IPS DF 6.9 (cell line): ENCODE measurements at regions not wholly inside any gene's neighbourhood (a gene's known extent, or its start where the extent isn't known, plus 50 kb on each side); places are given as distances from the start of the nearest gene placed in this dataset.

Experiments
- DNase-seq: peaks from one replicate; pipeline ENCODE4 v3.0.0-alpha.2; 2013; ENCODE audit warnings: low read depth, low spot score
- H3K27ac ChIP-seq: one replicate; pipeline ENCODE4 v1.5.1; 2013; ENCODE audit warnings: low read length, control low read depth
- H3K27me3 ChIP-seq: 2 replicates; pipeline ENCODE4 v1.6.1; 2013; ENCODE audit warnings: mild to moderate bottlenecking, low read length; ENCODE audit not compliant: control insufficient read depth, insufficient read depth
- H3K36me3 ChIP-seq: 2 replicates; pipeline ENCODE4 v1.6.1; 2013; ENCODE audit warnings: low read length; ENCODE audit not compliant: control insufficient read depth, insufficient read depth
- H3K4me1 ChIP-seq: 2 replicates; pipeline ENCODE4 v1.6.1; 2013; ENCODE audit warnings: low read length; ENCODE audit not compliant: control insufficient read depth, insufficient read depth
- H3K4me3 ChIP-seq: 2 replicates; pipeline ENCODE4 v1.5.1; 2013; ENCODE audit warnings: mild to moderate bottlenecking, low read length
- H3K9me3 ChIP-seq: 2 replicates; pipeline ENCODE4 v1.6.1; 2013; ENCODE audit warnings: low read length, inconsistent platforms; ENCODE audit not compliant: control insufficient read depth, insufficient read depth
- WGBS: extraction: QIAGEN DNeasy Blood & Tissue Kit; methylation state at CpG from one replicate; pipeline ENCODE4 v1.1.7; 2013; ENCODE audit warnings: mixed read lengths, missing lambda C conversion rate; ENCODE audit not compliant: insufficient read length, insufficient coverage; 5-methylcytosine and 5-hydroxymethylcytosine counted together

DNA sequence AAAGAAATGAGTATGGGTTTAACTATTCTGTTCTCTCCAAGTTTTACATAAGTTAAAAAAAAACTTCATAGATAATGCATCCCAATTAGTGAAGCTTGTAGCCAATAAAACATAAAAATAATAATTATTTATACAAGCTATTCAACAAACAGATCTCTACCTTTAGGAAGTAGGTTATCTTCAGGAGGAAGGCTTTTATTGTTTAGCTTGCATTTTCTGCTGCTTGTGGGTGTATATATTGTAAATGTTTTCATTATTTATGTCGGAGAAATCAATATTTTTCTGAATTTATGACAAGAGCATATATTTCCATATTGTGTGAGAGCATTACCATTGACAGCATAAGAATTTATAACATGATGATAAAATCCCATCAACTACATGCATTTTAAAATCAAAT, 208.3 kb downstream of the TRAM1L1 start:
- Histone ChIP-seq H3K9me3 (no peaks in the 10 kb centered on the region), H3K27me3 (no peaks in the 10 kb centered on the region), H3K4me1 (no peaks in the 10 kb centered on the region), H3K36me3 (no peaks in the 10 kb centered on the region), H3K27ac (no peak overlapping the region), H3K4me3 (no peak overlapping the region)
- WGBS: no CpG with 5 or more reads among the region's 1 CpG
- DNase-seq: no peak

GRCh38 chr4:116872941-116873340, 212.4 kb downstream of the TRAM1L1 start:
- Histone ChIP-seq H3K27me3 (no peaks in the 10 kb centered on the region), H3K4me1 (no peaks in the 10 kb centered on the region), H3K9me3 (no peaks in the 10 kb centered on the region), H3K27ac (no peak overlapping the region), H3K4me3 (no peak overlapping the region), H3K36me3 (no peaks in the 10 kb centered on the region)
- no CpG with 5 or more reads among the region's 1 CpG for WGBS
- DNase-seq: no peak

DNA sequence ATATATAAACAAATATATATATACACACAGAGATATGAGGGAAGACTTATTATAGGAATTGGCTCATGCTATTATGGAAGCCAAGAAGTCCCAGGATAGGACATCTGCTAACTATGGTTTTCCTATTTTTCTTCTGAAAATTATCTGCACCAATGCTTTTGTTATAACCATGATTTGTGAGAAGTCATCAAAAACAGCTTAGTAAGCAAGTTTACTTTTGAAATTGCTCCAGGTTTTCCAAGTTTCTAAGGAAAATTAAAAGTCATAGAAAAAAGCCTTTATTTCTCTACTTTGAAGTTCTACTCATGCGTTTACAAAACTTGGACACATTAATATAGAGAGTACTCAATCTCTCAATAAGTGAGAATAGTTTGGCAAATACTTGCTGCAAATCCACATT, 213.1 kb downstream of the TRAM1L1 start:
- Histone ChIP-seq H3K4me3 (no peak overlapping the region), H3K27ac (no peak overlapping the region), H3K4me1 (no peaks in the 10 kb centered on the region), H3K9me3 (no peaks in the 10 kb centered on the region), H3K27me3 (no peaks in the 10 kb centered on the region), H3K36me3 (no peaks in the 10 kb centered on the region)
- no peak for DNase-seq
- no CpG with 5 or more reads among the region's 1 CpG for WGBS

- Histone ChIP-seq H3K4me1 (no peaks in the 10 kb centered on the region), H3K9me3 (no peaks in the 10 kb centered on the region), H3K27ac (no peak overlapping the region), H3K4me3 (no peak overlapping the region), H3K27me3 (no peaks in the 10 kb centered on the region), H3K36me3 (no peaks in the 10 kb centered on the region)
- DNase-seq: no peak
- no CpG with 5 or more reads among the region's 3 CpGs for WGBS
These were observed 214.7 kb downstream of the TRAM1L1 start for GRCh38 chr4:116870686-116871085.

GRCh38 chr4:116866106-116866505, 219.3 kb downstream of the TRAM1L1 start:
- no CpG with 5 or more reads among the region's 2 CpGs for whole genome bisulfite sequencing
- H3K27ac ChIP-seq: no peak overlapping the region
- no peaks in the 10 kb centered on the region for H3K36me3 ChIP-seq
- no peak overlapping the region for H3K4me3 ChIP-seq
- H3K4me1 ChIP-seq: no peaks in the 10 kb centered on the region
- H3K27me3 ChIP-seq: no peaks in the 10 kb centered on the region
- H3K9me3 ChIP-seq: no peaks in the 10 kb centered on the region
- no peak for DNase-seq

DNA sequence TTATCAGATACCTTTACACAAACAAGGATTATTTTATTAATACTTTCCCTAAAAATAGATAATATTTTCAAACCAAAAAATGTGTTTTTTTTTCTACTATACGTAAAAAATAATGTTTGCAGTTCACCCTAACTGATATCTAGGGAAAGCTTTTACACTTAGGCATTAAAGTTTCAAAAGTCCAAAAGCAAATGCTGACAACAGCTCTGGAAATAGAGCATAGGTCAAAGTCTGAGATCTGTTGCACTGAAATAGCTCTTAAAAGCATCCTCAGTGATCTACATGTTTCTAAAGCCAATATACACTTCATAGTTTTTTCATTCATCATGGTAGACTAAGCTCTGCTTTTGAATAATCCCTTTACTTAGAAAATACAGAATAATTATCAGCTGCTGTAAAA, 222.8 kb downstream of the TRAM1L1 start:
- Histone ChIP-seq H3K27me3 (no peaks in the 10 kb centered on the region), H3K9me3 (no peaks in the 10 kb centered on the region), H3K4me1 (no peaks in the 10 kb centered on the region), H3K27ac (no peak overlapping the region), H3K4me3 (no peak overlapping the region), H3K36me3 (no peaks in the 10 kb centered on the region)
- WGBS: no CpG with 5 or more reads among the region's 1 CpG
- no peak for DNase-seq

- Histone ChIP-seq H3K36me3 (no peaks in the 10 kb centered on the region), H3K4me3 (no peak overlapping the region), H3K27me3 (no peaks in the 10 kb centered on the region), H3K9me3 (no peaks in the 10 kb centered on the region), H3K27ac (no peak overlapping the region), H3K4me1 (no peaks in the 10 kb centered on the region)
- no CpG with 5 or more reads among the region's 1 CpG for whole genome bisulfite sequencing
- no peak for DNase-seq
These were observed 224.5 kb downstream of the TRAM1L1 start for GRCh38 chr4:116860891-116861290.

DNA sequence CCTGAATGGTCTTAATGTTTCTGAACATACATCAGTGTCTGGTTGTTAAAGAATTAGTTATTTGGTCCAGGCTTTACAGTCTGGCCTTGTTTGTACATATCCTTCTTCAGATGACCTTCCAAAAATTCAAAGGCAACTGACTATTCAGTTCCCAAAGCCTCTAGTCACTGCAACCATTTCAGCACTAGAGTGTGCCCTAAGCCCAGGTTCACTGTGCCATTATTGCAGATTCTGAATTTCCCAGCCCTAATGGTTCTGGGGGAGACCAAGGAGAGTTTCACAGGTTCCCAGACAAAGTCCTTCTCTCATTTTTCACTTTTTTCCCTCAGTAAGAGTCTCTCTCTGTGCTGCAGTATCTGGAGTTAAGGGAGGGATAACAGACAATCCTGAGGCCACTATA, 235.8 kb downstream of the TRAM1L1 start:
- H3K36me3 ChIP-seq: no peaks in the 10 kb centered on the region
- no peak overlapping the region for H3K27ac ChIP-seq
- no peaks in the 10 kb centered on the region for H3K9me3 ChIP-seq
- H3K4me3 ChIP-seq: no peak overlapping the region
- no peaks in the 10 kb centered on the region for H3K27me3 ChIP-seq
- H3K4me1 ChIP-seq: no peaks in the 10 kb centered on the region
- DNase-seq: no peak

DNA sequence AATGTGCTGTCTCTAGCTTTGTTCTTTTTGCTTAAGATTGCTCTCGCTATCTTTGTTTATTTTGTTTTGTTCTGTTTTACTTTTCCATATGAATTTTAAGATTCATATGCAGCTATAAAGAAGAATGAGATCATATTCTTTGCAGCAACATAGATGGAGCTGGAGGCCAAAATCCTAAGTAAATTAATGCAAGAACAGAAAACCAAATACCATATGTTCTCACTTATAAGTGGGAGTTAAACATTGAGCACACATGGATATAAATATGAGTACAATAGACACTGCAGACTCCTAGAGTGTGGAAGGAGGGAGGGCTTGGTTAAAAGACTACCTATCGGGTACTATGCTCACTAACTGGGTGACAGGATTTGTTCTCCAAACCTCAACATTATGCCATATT, 237.8 kb downstream of the TRAM1L1 start:
- Histone ChIP-seq H3K27ac (no peak overlapping the region), H3K4me1 (no peaks in the 10 kb centered on the region), H3K4me3 (no peak overlapping the region), H3K9me3 (no peaks in the 10 kb centered on the region), H3K27me3 (no peaks in the 10 kb centered on the region), H3K36me3 (no peaks in the 10 kb centered on the region)
- no peak for DNase-seq
- WGBS: no CpG with 5 or more reads among the region's 2 CpGs

- H3K27me3 ChIP-seq: no peaks in the 10 kb centered on the region
- H3K9me3 ChIP-seq: no peaks in the 10 kb centered on the region
- H3K36me3 ChIP-seq: no peaks in the 10 kb centered on the region
- no peaks in the 10 kb centered on the region for H3K4me1 ChIP-seq
- no peak overlapping the region for H3K4me3 ChIP-seq
- WGBS: no CpG with 5 or more reads among the region's 5 CpGs
- no peak overlapping the region for H3K27ac ChIP-seq
- DNase-seq: no peak
These were observed 245.6 kb downstream of the TRAM1L1 start for GRCh38 chr4:116839826-116840225.

DNA sequence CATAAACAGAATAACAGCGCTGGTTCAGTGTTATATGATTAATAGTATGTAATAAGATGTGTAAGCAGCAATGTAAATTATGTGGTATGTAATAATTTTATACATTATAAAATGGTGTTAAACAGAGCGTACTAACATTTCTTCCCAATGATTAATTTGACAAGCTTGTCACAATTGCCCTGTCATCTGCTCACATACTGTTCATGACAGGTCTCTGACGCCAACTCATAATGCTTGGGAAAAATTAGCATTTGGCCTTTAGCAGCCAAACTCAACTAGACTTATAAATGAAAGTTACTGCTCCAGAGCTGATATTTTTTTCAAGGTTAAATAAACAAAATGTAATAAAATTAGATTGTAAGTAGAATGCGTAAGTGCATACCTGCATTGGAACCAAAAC, 246.8 kb downstream of the TRAM1L1 start:
- Histone ChIP-seq H3K27ac (no peak overlapping the region), H3K9me3 (no peaks in the 10 kb centered on the region), H3K27me3 (no peaks in the 10 kb centered on the region), H3K4me3 (no peak overlapping the region), H3K36me3 (no peaks in the 10 kb centered on the region), H3K4me1 (no peaks in the 10 kb centered on the region)
- WGBS: 100% methylated on average over 1 of the region's 4 CpGs
- DNase-seq: no peak
